ENCODE measurements at regions not wholly inside any gene's neighbourhood (a gene's known extent, or its start where the extent isn't known, plus 50 kb on each side); places are given as distances from the start of the nearest gene placed in this dataset.

DNA sequence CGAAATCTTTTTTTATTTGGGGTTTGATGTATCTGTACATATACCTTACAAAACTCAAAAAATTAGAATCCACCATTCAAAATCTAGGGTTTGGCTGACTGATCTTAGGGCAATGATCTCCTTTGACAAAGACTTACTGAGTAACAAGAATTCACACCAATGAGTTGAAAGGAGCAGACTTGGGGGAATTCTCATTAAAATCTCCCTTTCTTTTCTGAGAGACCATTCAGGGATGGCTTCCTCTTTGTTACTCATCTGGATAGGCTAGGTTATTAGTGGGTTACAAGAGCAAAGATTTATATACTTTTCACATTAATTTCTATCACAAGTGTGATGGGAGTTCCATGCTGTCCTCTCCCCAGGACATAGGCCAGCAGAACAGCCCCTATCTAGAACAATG is 661.0 kb downstream of the KCTD16 start:
- DNase-seq (ENCODE audit: low spot score): no peak
- no TSS peak for BruUV-seq (replicated peaks)
- Histone ChIP-seq H3K4me1 (ENCODE audit: insufficient read depth, low read length) (no peaks in the 10 kb centered on the region), H3K27ac (ENCODE audit: extremely low read length, insufficient read depth, low read length) (no peak overlapping the region), H4K20me1 (ENCODE audit: insufficient read depth, low read length) (no peaks in the 10 kb centered on the region), H3K79me2 (ENCODE audit: insufficient read depth, low read length) (no peaks in the 10 kb centered on the region), H3K4me3 (replicated peaks in 1 of 3; ENCODE audit: insufficient read depth in 1 of 3, low read depth in 2 of 3, low read length in 3 of 3) (no peak overlapping the region), H2AFZ (ENCODE audit: low read length) (no peak overlapping the region), H3K9ac (ENCODE audit: insufficient read depth, low read depth, low read length) (no peak overlapping the region), H3K9me3 (ENCODE audit: low read length) (peaks cover 22% of the 10 kb centered on the region), H3K4me2 (ENCODE audit: low read depth, low read length) (no peak overlapping the region), H3K27me3 (ENCODE audit: control insufficient read depth in 1 of 2, insufficient read depth in 2 of 2, low read length in 2 of 2) (no peaks in the 10 kb centered on the region), H3K36me3 (replicated peaks in 1 of 2; ENCODE audit: control insufficient read depth in 1 of 2, insufficient read depth in 2 of 2, low read length in 2 of 2) (no peaks in the 10 kb centered on the region)
- no peak for ATAC-seq
- POLR2A ChIA-PET: no interaction called here
- in situ Hi-C loops (cut with HindIII; ENCODE audit: extremely low pct_ligation_motif_present, low pct_unique_long_range_greater_than_20kb) (no loop called here), intact Hi-C loops (cut with micrococcal nuclease; ENCODE audit: unreplicated experiment) (no loop called here)
- TF ChIP-seq CAMTA2 (CRISPR knock-in tag; IDR thresholded peaks at IDR 0.05; ENCODE audit: borderline replicate concordance) (no peak), MTA1 (CRISPR knock-in tag; IDR thresholded peaks at IDR 0.05; ENCODE audit: borderline replicate concordance) (no peak), NFKB2 (CRISPR knock-in tag; IDR thresholded peaks at IDR 0.05; ENCODE audit: borderline replicate concordance) (no peak), KAT8 (CRISPR knock-in tag; IDR thresholded peaks at IDR 0.05) (no peak), ZNF550 (CRISPR knock-in tag; IDR thresholded peaks at IDR 0.05; ENCODE audit: borderline replicate concordance) (no peak), HMGA1 (CRISPR knock-in tag; conservative IDR thresholded peaks at IDR 0.05) (no peak), HNF4A (CRISPR knock-in tag; IDR thresholded peaks at IDR 0.05) (no peak), ZNF570 (CRISPR knock-in tag; IDR thresholded peaks at IDR 0.05; ENCODE audit: borderline replicate concordance) (no peak), ZNF12 (CRISPR knock-in tag; IDR thresholded peaks at IDR 0.05) (no peak), MAZ (IDR thresholded peaks at IDR 0.05; ENCODE audit: borderline replicate concordance, low read depth, low read length) (no peak), MAZ (CRISPR knock-in tag; IDR thresholded peaks at IDR 0.05; ENCODE audit: low read depth) (no peak), MED13 (CRISPR knock-in tag; IDR thresholded peaks at IDR 0.05) (no peak), ZNF788 (CRISPR knock-in tag; IDR thresholded peaks at IDR 0.05; ENCODE audit: borderline replicate concordance) (no peak), ZNF441 (CRISPR knock-in tag; IDR thresholded peaks at IDR 0.05; ENCODE audit: borderline replicate concordance) (no peak)
- TF ChIP-seq, protein P1, sequence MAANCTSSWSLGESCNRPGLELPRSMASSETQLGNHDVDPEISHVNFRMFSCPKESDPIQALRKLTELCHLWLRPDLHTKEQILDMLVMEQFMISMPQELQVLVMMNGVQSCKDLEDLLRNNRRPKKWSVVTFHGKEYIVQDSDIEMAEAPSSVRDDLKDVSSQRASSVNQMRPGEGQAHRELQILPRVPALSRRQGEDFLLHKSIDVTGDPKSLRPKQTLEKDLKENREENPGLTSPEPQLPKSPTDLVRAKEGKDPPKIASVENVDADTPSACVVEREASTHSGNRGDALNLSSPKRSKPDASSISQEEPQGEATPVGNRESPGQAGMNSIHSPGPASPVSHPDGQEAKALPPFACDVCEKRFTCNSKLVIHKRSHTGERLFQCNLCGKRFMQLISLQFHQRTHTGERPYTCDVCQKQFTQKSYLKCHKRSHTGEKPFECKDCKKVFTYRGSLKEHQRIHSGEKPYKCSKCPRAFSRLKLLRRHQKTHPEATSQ (CRISPR knock-in tag; IDR thresholded peaks at IDR 0.05; ENCODE audit: borderline replicate concordance): no peak
- TF ChIP-seq, protein P2, sequence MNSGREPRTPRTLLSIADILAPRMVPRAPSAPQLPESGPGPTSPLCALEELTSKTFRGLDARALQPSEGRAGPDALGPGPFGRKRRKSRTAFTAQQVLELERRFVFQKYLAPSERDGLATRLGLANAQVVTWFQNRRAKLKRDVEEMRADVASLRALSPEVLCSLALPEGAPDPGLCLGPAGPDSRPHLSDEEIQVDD (CRISPR knock-in tag; IDR thresholded peaks at IDR 0.05; ENCODE audit: borderline replicate concordance): no peak
- TF ChIP-seq, protein P3, sequence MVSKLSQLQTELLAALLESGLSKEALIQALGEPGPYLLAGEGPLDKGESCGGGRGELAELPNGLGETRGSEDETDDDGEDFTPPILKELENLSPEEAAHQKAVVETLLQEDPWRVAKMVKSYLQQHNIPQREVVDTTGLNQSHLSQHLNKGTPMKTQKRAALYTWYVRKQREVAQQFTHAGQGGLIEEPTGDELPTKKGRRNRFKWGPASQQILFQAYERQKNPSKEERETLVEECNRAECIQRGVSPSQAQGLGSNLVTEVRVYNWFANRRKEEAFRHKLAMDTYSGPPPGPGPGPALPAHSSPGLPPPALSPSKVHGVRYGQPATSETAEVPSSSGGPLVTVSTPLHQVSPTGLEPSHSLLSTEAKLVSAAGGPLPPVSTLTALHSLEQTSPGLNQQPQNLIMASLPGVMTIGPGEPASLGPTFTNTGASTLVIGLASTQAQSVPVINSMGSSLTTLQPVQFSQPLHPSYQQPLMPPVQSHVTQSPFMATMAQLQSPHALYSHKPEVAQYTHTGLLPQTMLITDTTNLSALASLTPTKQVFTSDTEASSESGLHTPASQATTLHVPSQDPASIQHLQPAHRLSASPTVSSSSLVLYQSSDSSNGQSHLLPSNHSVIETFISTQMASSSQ (IDR thresholded peaks at IDR 0.05; ENCODE audit: low read depth): no peak
- TF ChIP-seq, protein P3 (CRISPR knock-in tag; IDR thresholded peaks at IDR 0.05; ENCODE audit: borderline replicate concordance): no peak
- CTCF ChIA-PET (ENCODE audit: low intra/inter-chr PET ratio, low total read pairs): no interaction called here
- 0% methylated on average over 1 of the region's 1 CpG for WGBS (ENCODE audit: low lambda C conversion rate)
- FAIRE-seq: no peak

All from HepG2 (cell line).